Activated CD8-positive, alpha-beta memory T cell treated with anti-CD3 and anti-CD28 coated beads, Interleukin-2, amount 10 ng/mL, durations not matched to agents 7 days and 5 days (primary cell): ENCODE measurements at regions not wholly inside any gene's neighbourhood (a gene's known extent, or its start where the extent isn't known, plus 50 kb on each side); places are given as distances from the start of the nearest gene placed in this dataset.
"Not testable (repeated sequence)": the region's sequence is repeated elsewhere in the genome, so short reads cannot be mapped to it uniquely, and the experiment has no call there.

Experiments
- ATAC-seq: fragments of 150-1000 bp; cut with Tn5 transposase; one replicate; pipeline ENCODE4 v1.10.0; 2021; ENCODE audit warnings: moderate library complexity
- CTCF ChIA-PET: fragments of 350-600 bp; sonication (Branson Sonifier 250); formaldehyde crosslinking; loops from one replicate; lab custom pipeline; 2021; ENCODE audit warnings: antibody characterized with exemption; lab: Charles Lee
- DNase-seq: peaks from one replicate; pipeline ENCODE4 v3.0.0-alpha.2; 2020
- H3K27ac Mint-ChIP-seq: one replicate; pipeline ENCODE4 v1.8.0; 2021; ENCODE audit warnings: mild to moderate bottlenecking, mixed read lengths
- H3K27me3 Mint-ChIP-seq: one replicate; pipeline ENCODE4 v1.8.0; 2021; ENCODE audit warnings: mixed read lengths
- H3K36me3 Mint-ChIP-seq: one replicate; pipeline ENCODE4 v1.8.0; 2021; ENCODE audit warnings: mild to moderate bottlenecking, mixed read lengths
- H3K4me1 Mint-ChIP-seq: one replicate; pipeline ENCODE4 v1.8.0; 2021; ENCODE audit warnings: mixed read lengths
- H3K4me3 Mint-ChIP-seq: one replicate; pipeline ENCODE4 v1.8.0; 2021; ENCODE audit warnings: mild to moderate bottlenecking, moderate library complexity, mixed read lengths
- H3K9me3 Mint-ChIP-seq: one replicate; pipeline ENCODE4 v1.8.0; 2022; ENCODE audit warnings: low read depth, mixed read lengths

DNA sequence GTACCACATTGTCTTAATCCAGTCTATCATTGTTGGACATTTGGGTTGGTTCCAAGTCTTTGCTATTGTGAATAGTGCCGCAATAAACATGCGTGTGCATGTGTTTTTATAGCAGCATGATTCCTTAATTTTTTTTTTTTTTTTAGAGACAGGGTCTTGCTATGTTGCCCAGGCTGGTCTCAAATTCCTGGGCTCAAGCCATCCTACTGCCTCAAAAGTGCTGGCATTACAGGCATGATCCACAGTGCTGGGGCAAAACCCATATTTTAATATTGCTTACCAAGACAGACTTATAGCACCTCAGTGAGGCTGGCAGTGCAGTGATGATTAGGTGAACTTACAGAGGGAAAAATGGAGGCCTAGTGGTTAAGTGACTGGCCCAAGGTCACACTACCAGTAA lies 116.5 kb upstream of the CDYL start:
- H3K27ac Mint-ChIP-seq, DNase-seq, H3K4me1 Mint-ChIP-seq, H3K9me3 Mint-ChIP-seq, ATAC-seq, H3K36me3 Mint-ChIP-seq, H3K4me3 Mint-ChIP-seq, CTCF ChIA-PET: not testable (repeated sequence)
- peaks cover 18% of the 10 kb centered on the region for H3K27me3 Mint-ChIP-seq

DNA sequence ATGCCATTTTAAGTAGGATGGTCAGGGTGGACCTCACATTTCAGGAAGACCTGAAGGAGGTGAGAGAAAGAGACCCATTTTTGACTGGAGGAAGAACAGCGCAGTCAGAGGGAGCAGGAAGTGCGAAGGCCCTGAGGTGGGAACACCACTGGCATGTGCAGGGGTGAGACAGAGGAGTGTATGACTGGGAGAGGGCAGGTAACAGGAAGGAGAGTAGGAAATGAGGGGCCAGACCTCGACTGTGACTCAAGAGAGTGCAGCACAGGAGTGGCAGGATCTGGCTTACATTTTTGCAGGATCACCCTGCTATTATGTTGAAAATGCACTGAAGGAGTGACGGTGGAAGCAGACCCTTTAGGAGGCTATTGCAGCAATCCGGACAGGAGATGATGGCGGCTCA lies 117.7 kb upstream of the CDYL start:
- CTCF ChIA-PET: no interaction called here
- no peaks in the 10 kb centered on the region for H3K9me3 Mint-ChIP-seq
- H3K36me3 Mint-ChIP-seq: no peaks in the 10 kb centered on the region

DNA sequence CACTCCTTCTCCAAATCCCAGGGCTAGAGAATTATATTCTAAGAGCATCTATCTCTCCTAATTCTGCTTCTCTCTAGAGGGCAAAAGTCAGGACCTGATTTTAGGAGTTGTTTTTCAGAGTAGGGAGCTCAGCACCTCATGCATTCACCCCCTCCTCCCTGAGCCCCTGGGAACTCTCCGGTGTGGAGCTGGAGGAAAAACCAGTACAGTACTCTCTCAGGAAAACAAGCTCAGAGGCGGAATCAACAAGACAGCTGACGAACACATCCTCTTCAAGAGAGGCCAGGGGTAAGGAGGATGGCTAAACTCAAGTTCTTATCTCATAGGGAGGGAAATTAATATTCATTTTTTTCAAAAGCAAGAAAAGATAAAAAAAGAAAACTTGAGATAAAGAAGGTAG lies 120.1 kb upstream of the CDYL start:
- ATAC-seq (no peak), DNase-seq (no peak)
- H3K27ac Mint-ChIP-seq: no peak overlapping the region
- H3K4me1 Mint-ChIP-seq: no peaks in the 10 kb centered on the region
- H3K36me3 Mint-ChIP-seq: no peaks in the 10 kb centered on the region
- H3K9me3 Mint-ChIP-seq: no peaks in the 10 kb centered on the region
- CTCF ChIA-PET: no interaction called here
- peaks cover 21% of the 10 kb centered on the region for H3K27me3 Mint-ChIP-seq
- H3K4me3 Mint-ChIP-seq: no peak overlapping the region

More for the DNA sequence above, 117.7 kb upstream of the CDYL start:
- Mint-ChIP-seq H3K27ac (no peak overlapping the region), H3K4me1 (no peaks in the 10 kb centered on the region), H3K27me3 (peaks cover 21% of the 10 kb centered on the region), H3K4me3 (no peak overlapping the region)
- no peak for DNase-seq
- no peak for ATAC-seq

DNA sequence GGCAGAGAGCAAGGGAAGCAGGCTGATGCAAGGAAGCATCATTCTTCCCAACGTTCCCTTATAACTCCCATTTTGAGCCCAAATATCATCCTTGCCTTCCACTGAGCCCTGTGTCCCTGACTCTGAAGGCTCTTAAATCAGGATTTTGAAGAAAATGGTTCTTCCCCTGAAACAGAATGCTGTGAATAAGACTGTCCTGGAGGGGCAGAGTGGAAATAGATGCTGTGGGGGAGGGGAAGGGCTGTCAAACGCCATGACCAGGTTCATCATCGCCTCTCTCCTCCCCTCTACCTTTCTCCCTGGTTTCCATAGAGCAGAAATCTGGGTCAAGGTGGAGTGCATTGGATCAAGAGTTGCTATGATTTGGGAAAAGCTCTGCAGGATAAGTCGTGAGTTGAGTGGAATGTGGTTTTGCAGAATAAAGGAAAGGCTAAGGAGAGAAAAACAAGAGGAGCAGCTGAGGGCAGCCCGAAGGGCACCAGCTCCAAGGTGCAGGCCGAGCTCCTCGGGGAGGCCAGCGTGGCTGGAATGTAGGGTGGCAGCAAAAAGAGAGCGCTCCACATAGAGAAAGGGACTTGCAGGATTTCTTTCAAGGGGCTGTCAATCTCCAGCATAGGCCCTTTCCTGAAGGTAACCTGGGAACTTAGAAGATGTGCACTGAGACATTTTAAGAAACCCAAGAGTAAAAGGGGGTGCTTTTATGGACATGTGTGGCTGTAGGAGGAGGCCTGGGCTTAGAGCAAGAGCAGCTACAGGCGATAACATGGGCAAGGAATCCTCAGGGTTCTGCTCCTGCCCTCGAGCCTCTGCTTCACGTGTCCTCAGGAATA lies 120.8 kb upstream of the CDYL start:
- H3K27me3 Mint-ChIP-seq: peaks cover 24% of the 10 kb centered on the region
- ATAC-seq: no peak
- no peaks in the 10 kb centered on the region for H3K4me1 Mint-ChIP-seq
- CTCF ChIA-PET: no interaction called here
- no peaks in the 10 kb centered on the region for H3K36me3 Mint-ChIP-seq
- DNase-seq: no peak
- H3K4me3 Mint-ChIP-seq: no peak overlapping the region
- no peak overlapping the region for H3K27ac Mint-ChIP-seq
- no peaks in the 10 kb centered on the region for H3K9me3 Mint-ChIP-seq

DNA sequence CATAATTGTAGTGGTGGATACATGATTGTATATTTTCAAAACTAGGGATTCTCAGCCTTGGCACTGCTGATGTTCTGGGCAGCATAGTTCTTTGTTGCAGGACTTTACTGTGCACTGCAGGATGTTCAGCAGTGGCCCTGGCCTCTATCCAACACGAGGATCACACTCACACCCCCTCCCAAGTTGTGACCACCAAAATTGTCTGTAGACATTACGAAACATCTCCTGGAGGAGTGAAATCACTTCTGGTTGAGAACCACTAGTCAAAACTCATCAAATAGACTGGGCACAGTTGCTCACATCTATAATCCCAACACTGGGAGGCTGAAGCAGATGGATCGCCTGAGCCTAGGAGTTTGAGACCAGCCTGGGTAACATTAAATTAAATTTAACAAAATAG lies 123.1 kb upstream of the CDYL start:
- DNase-seq (no peak), ATAC-seq (no peak)
- Mint-ChIP-seq H3K36me3 (no peaks in the 10 kb centered on the region), H3K27me3 (peaks cover 31% of the 10 kb centered on the region), H3K27ac (no peak overlapping the region), H3K4me3 (no peak overlapping the region), H3K4me1 (no peaks in the 10 kb centered on the region), H3K9me3 (no peaks in the 10 kb centered on the region)
- CTCF ChIA-PET: no interaction called here

DNA sequence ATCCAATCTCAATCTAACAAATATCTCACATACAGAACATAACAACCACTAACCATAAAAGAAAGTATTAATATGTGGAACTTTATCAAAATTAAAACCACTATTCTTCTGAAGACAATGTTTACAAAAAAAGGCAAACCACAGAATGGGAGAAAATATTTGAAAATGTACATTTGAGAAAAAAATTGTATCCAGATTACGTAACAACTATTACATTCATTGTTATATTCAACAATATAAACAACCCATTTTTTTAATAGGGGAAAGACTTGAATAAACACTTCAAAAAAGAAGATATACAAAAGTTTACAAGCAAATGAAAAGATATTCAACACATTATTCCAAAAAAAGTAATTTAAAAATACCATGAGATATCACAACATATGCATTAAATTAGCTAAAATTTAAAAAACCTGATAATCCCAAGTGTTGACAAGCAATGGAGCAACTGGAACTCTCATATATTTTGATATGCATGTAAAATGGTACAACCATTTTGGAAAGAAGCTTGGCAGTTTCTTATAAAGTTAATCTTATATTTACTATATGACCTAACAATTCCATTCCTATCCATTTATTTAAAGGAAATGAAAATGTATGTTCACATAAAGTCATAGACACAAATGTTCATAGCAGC lies 124.3 kb upstream of the CDYL start:
- Mint-ChIP-seq H3K4me1 (peaks cover 7% of the 10 kb centered on the region), H3K36me3 (no peaks in the 10 kb centered on the region), H3K27me3 (peaks cover 42% of the 10 kb centered on the region), H3K27ac (no peak overlapping the region), H3K4me3 (no peak overlapping the region), H3K9me3 (no peaks in the 10 kb centered on the region)
- DNase-seq (no peak), ATAC-seq (no peak)
- CTCF ChIA-PET: no interaction called here

DNA sequence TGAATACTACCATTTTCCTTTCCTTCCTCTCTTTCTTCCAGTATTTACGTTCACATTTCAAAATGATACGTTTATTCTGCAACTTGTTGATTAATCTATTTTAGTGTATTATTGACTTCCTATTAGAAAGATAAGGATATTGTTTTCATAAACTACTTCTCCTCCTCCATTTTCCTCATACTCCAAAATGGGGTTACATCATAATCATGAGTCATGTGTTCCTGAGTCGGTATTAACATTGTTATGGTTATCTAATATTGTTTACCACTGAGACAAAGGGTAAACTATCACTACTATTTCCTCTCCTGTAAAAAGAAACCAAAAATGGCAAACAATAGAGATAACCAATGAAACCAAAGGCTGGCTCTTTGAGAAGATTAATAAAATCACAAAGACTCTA lies 126.5 kb upstream of the CDYL start:
- DNase-seq: no peak
- CTCF ChIA-PET: no interaction called here
- ATAC-seq: no peak
- H3K27me3 Mint-ChIP-seq: peaks cover 47% of the 10 kb centered on the region
- H3K9me3 Mint-ChIP-seq: no peaks in the 10 kb centered on the region
- no peaks in the 10 kb centered on the region for H3K36me3 Mint-ChIP-seq
- peaks cover 7% of the 10 kb centered on the region for H3K4me1 Mint-ChIP-seq
- no peak overlapping the region for H3K27ac Mint-ChIP-seq
- H3K4me3 Mint-ChIP-seq: no peak overlapping the region

DNA sequence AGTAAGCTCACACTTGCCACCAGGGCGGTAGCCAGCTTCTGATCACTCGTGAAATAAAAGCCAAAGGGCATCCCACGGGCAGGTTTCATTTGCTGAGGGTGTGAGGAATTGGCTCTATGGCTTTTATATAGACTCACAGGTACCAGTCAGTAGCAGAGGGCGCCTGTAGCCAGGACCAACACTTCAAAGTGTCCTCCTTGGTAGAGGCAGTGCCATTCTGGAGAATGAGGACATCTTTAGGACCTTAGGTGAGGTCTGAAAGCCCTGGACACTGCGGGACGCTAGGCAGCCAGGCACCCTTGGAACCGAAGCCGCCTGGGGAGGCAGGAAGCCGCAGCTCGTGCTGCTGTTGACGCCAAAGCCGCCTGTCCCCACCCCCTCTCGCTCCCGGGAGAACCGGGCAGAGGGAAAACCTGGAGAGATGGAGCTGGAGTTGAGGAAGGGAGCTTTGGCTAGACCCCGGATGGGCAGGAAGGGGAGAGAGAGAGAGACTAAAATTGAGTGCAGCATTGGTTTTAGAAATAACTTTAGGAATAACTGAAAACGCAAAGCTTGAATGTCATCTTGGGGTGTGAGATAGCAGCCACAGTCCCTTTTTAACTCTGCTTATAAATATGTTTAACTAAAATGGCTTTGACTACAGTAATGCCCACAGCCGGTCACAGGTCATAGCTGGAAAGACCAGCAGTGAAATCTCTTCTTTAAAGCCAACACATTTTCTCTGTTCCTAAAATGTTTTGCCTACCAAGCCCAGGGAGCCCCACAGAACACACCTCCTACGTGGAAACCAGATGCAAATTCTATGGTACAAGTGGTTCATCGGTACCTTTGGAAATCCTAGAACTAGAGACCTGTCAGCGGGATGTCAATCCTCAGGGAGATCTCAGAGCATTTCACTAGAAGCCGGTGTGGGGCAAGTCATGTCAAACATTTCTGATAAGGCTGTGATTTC lies 128.5 kb upstream of the CDYL start:
- Mint-ChIP-seq H3K27ac (no peak overlapping the region), H3K4me3 (no peak overlapping the region), H3K36me3 (no peaks in the 10 kb centered on the region), H3K9me3 (no peaks in the 10 kb centered on the region), H3K27me3 (peaks cover 49% of the 10 kb centered on the region), H3K4me1 (peaks cover 7% of the 10 kb centered on the region)
- ATAC-seq (no peak), DNase-seq (peak; percentile 41)
- CTCF ChIA-PET: no interaction called here

DNA sequence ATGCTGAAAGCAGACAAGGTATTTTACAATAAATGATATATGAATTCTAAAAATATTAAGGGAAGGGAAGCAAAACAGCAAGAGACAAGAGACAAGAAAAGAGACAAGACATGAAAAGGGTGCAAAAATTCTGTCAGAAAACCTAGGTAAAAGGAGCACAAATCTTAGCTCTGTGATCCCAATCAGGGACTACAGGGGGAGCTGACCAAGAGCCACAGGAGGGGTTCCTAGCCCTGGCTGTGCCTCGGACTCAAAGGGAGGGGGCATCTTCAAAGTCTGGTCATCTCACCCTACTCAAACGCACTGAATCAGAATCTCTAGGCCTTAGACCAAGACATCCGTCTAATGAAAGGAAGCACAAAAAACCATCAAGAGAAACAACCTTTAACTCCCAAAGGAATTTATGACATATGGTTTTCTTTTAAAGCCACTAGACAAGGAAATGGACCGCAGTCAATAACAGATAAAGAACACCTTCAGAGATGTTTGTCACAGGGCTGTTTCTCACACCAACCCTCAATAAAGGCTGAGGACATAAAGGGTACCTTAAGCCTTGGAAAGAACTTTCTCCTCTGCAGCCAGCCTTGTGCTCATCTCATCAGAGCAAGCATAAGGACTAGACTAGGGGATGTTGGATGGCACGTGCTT lies 130.4 kb upstream of the CDYL start:
- ATAC-seq (no peak), DNase-seq (no peak)
- H3K27ac Mint-ChIP-seq: no peak overlapping the region
- CTCF ChIA-PET: no interaction called here
- H3K4me1 Mint-ChIP-seq: peaks cover 7% of the 10 kb centered on the region
- H3K36me3 Mint-ChIP-seq: no peaks in the 10 kb centered on the region
- H3K27me3 Mint-ChIP-seq: peaks cover 58% of the 10 kb centered on the region
- H3K9me3 Mint-ChIP-seq: no peaks in the 10 kb centered on the region
- no peak overlapping the region for H3K4me3 Mint-ChIP-seq

DNA sequence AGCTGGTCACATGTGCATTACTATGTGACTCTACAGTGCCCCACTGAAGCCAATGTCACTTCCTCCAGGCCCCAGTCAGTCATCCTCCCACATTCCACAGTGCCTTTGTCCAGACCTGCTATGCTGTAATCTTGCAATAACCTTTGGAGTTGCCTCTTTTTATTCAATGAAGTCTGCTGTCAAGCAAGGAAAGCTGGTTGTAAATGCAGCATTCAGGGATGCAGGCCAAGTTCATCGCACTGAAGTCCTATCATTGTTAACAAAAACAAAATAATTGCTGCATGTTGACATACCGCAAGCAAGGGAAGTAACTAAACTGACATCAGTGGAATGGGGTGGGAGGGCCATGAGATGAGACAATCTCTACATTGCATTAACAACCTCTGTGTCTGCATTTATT lies 131.2 kb upstream of the CDYL start:
- Mint-ChIP-seq H3K27ac (no peak overlapping the region), H3K9me3 (no peaks in the 10 kb centered on the region), H3K4me1 (peaks cover 7% of the 10 kb centered on the region), H3K36me3 (no peaks in the 10 kb centered on the region), H3K4me3 (no peak overlapping the region), H3K27me3 (peaks cover 63% of the 10 kb centered on the region)
- CTCF ChIA-PET: no interaction called here
- no peak for DNase-seq
- no peak for ATAC-seq

DNA sequence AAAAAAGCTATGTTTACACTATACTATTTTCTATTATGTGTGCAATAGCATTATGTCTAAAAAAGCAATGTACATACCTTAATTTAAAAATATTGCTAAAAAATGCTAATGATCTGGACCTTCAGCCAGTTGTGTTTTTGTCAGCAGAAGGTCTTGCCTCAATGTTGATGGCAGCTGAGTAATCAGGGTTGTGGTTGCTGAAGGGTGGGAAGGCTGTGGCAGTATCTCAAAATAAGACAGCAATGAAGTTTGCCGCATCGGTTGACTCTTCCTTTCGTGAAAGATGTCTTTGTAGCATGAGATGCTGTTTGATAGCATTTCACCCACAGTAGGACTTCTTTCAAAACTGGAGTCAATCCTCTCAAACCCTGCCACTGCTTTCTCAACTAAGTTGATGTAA lies 134.7 kb upstream of the CDYL start:
- ATAC-seq (no peak), DNase-seq (no peak)
- CTCF ChIA-PET: no interaction called here
- peaks cover 4% of the 10 kb centered on the region for H3K36me3 Mint-ChIP-seq
- H3K4me3 Mint-ChIP-seq: no peak overlapping the region
- no peak overlapping the region for H3K27ac Mint-ChIP-seq
- H3K9me3 Mint-ChIP-seq: peaks cover 10% of the 10 kb centered on the region
- peaks cover 20% of the 10 kb centered on the region for H3K4me1 Mint-ChIP-seq
- peaks cover 39% of the 10 kb centered on the region for H3K27me3 Mint-ChIP-seq

DNA sequence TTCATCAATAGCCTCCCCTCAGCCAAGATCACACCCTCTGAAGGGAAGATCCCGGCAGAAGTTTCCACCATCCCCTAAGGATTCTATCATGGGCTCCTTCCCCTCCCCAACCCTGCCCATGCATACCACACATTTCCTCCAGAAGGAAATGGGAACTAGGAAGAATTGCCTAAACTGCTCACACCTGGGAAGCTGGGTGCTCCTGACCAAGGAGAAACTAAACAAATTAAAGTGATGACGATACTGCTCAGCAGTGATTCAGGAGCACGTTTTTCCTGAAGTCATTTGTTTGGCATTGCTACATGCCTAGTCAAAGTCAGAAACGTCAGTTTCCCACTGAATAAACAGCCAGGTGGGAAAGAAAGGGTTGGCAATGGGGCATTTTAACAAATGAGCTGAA lies 136.1 kb upstream of the CDYL start:
- H3K36me3 Mint-ChIP-seq: peaks cover 4% of the 10 kb centered on the region
- H3K4me1 Mint-ChIP-seq: peaks cover 20% of the 10 kb centered on the region
- DNase-seq (no peak), ATAC-seq (no peak)
- peaks cover 33% of the 10 kb centered on the region for H3K27me3 Mint-ChIP-seq
- CTCF ChIA-PET: no interaction called here
- no peak overlapping the region for H3K27ac Mint-ChIP-seq
- H3K4me3 Mint-ChIP-seq: no peak overlapping the region
- H3K9me3 Mint-ChIP-seq: peaks cover 10% of the 10 kb centered on the region

DNA sequence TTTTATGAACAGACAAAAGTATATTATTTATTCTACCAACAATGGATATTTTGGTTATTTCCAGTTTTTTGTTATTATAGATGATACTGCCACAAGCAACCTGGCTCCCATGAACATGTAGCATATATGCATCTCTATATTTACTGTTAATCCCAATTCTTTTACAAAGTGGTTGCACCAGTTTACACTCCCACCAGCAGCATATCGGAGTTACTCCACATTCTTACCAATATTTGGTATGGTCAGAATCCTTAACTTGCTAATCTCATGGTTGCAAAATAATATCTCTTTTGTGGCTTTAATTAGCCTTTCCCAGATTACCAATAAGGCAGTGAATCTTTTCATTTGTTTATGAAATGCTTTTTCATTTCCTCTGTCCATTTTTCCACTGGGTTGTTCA lies 137.6 kb upstream of the CDYL start:
- no peak for ATAC-seq
- CTCF ChIA-PET: no interaction called here
- Mint-ChIP-seq H3K9me3 (peaks cover 10% of the 10 kb centered on the region), H3K36me3 (peaks cover 4% of the 10 kb centered on the region), H3K4me3 (no peak overlapping the region), H3K27ac (no peak overlapping the region), H3K4me1 (peaks cover 20% of the 10 kb centered on the region), H3K27me3 (peaks cover 29% of the 10 kb centered on the region)
- DNase-seq: no peak
